Esophagus squamous epithelium (tissue), 4 donors: ENCODE measurements at regions not wholly inside any gene's neighbourhood (a gene's known extent, or its start where the extent isn't known, plus 50 kb on each side); places are given as distances from the start of the nearest gene placed in this dataset.

Experiments used
- CTCF ChIP-seq, 6 experiments: fragments of 450-650 bp in 4 of 6; fragments of 200-600 bp in 2 of 6; sonication (generic) in 2 of 6; IDR thresholded peaks; one replicate each; pipeline ENCODE4 v1.5.1; 2016 to 2019; ENCODE audit warnings: antibody characterized with exemption in 6 of 6, mild to moderate bottlenecking in 4 of 6, moderate library complexity in 4 of 6
- POLR2A ChIP-seq, 4 donors: fragments of 450-650 bp; IDR thresholded peaks; one replicate each; pipeline ENCODE4 v1.6.1; 2017; ENCODE audit warnings: antibody characterized with exemption in 4 of 4, mild to moderate bottlenecking in 4 of 4, moderate library complexity in 3 of 4

GRCh38 chr13:27860743-27861142, 59.1 kb upstream of the PDX1 start:
- TF ChIP-seq CTCF (IDR thresholded peaks at IDR 0.05): no peak
- no peak for TF ChIP-seq POLR2A (IDR thresholded peaks at IDR 0.05)
